Endodermal cell (in vitro differentiated cells): ENCODE measurements at regions not wholly inside any gene's neighbourhood (a gene's known extent, or its start where the extent isn't known, plus 50 kb on each side); places are given as distances from the start of the nearest gene placed in this dataset.

Source experiments
- DNase-seq: peaks from one replicate; pipeline ENCODE4 v3.0.0-alpha.2; 2017
- H3K27ac ChIP-seq: 2 replicates; pipeline ENCODE4 v1.5.1; 2013; ENCODE audit warnings: mild to moderate bottlenecking, low read depth, low read length, moderate library complexity
- H3K27me3 ChIP-seq: 2 replicates; pipeline ENCODE4 v1.6.1; 2013; ENCODE audit warnings: mild to moderate bottlenecking, low read length, moderate library complexity; ENCODE audit not compliant: insufficient read depth, control insufficient read depth, poor library complexity, severe bottlenecking
- H3K36me3 ChIP-seq: 2 replicates; pipeline ENCODE4 v1.7.0; 2013; ENCODE audit warnings: mild to moderate bottlenecking, low read length, moderate library complexity; ENCODE audit not compliant: control insufficient read depth, insufficient read depth
- H3K4me1 ChIP-seq: one replicate; pipeline ENCODE4 v1.7.0; 2013; ENCODE audit warnings: low read length; ENCODE audit not compliant: control insufficient read depth, insufficient read depth
- H3K4me3 ChIP-seq: 2 replicates; pipeline ENCODE4 v1.5.1; 2013; ENCODE audit warnings: mild to moderate bottlenecking, low read length, moderate library complexity
- H3K9ac ChIP-seq: 2 replicates; pipeline ENCODE4 v1.6.1; 2013; ENCODE audit warnings: mild to moderate bottlenecking, low read length, moderate library complexity; ENCODE audit not compliant: poor library complexity, severe bottlenecking; ENCODE audit errors: extremely low read depth
- H3K9me3 ChIP-seq: 2 replicates; pipeline ENCODE4 v1.6.1; 2013; ENCODE audit warnings: mild to moderate bottlenecking, low read length, moderate library complexity; ENCODE audit not compliant: control insufficient read depth
- H3K27ac Mint-ChIP-seq: 2 replicates; pipeline ENCODE4 v1.8.0; 2020; ENCODE audit warnings: mixed read lengths
- H3K27me3 Mint-ChIP-seq: 2 replicates; pipeline ENCODE4 v1.8.0; 2021; ENCODE audit warnings: mild to moderate bottlenecking, mixed read lengths; ENCODE audit not compliant: insufficient read depth
- H3K36me3 Mint-ChIP-seq: 2 replicates; pipeline ENCODE4 v1.8.0; 2020; ENCODE audit warnings: low read depth, mixed read lengths
- H3K4me1 Mint-ChIP-seq: 2 replicates; pipeline ENCODE4 v1.8.0; 2020; ENCODE audit warnings: mixed read lengths
- H3K4me3 Mint-ChIP-seq: 2 replicates; pipeline ENCODE4 v1.8.0; 2020; ENCODE audit warnings: mild to moderate bottlenecking, moderate library complexity, mixed read lengths
- H3K9me3 Mint-ChIP-seq: 2 replicates; pipeline ENCODE4 v1.8.0; 2020; ENCODE audit warnings: mild to moderate bottlenecking, mixed read lengths
- WGBS, 2 experiments: methylation state at CpG; one replicate each; pipeline versions ENCODE4 v1.1.5 to v1.1.7; 2013; ENCODE audit warnings: missing lambda C conversion rate in 2 of 2, mixed read lengths in 1 of 2; ENCODE audit not compliant: insufficient coverage in 1 of 2, insufficient read length in 1 of 2; 5-methylcytosine and 5-hydroxymethylcytosine counted together
- TF ChIP-seq, protein P1 (sequence below): fragments of 200-600 bp; sonication (generic); conservative IDR thresholded peaks from 2 replicates; pipeline ENCODE4 v1.5.0; 2021; ENCODE audit warnings: antibody characterized with exemption, mild to moderate bottlenecking

DNA sequence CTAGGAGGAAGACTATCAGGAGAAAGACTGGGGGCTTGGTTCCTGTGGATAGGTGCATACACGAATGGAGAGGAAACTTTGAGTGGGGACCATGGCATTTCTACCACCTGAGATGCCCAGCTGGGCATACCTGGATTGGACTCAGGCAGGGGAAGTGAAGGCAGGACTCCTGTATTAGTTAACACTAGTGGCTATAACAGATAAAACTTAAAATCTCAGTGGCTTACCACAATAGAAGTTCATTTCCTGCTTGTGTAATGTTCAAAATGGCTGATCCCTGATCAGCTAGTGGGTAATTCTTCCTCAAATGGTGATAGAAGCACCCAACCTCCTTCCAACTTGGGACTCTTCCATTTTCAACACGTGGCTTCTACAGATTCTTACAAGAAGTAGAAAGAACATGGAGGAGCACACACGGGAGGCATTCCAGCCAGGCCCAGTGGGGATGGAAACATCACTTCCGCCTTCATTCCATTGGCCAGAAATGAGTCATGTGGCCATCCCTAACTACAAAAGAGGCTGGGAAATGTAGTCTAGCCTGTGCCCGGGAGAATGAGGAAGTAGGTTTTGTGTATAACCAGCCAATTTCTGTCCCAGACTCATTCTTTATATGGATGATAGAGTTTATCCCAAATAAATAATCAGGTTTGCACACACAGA is 112.1 kb downstream of the UTP18 start:
- Histone ChIP-seq H3K4me3 (no peak overlapping the region), H3K9me3 (no peaks in the 10 kb centered on the region), H3K27me3 (no peaks in the 10 kb centered on the region), H3K27ac (peak overlapping the region; percentile 49), H3K4me1 (no peaks in the 10 kb centered on the region), H3K36me3 (no peaks in the 10 kb centered on the region), H3K9ac (no peak overlapping the region)
- WGBS, 2 experiments, result 74 to 100% methylated on average over 1 to 5 of the region's 5 CpGs
- TF ChIP-seq, protein P1, sequence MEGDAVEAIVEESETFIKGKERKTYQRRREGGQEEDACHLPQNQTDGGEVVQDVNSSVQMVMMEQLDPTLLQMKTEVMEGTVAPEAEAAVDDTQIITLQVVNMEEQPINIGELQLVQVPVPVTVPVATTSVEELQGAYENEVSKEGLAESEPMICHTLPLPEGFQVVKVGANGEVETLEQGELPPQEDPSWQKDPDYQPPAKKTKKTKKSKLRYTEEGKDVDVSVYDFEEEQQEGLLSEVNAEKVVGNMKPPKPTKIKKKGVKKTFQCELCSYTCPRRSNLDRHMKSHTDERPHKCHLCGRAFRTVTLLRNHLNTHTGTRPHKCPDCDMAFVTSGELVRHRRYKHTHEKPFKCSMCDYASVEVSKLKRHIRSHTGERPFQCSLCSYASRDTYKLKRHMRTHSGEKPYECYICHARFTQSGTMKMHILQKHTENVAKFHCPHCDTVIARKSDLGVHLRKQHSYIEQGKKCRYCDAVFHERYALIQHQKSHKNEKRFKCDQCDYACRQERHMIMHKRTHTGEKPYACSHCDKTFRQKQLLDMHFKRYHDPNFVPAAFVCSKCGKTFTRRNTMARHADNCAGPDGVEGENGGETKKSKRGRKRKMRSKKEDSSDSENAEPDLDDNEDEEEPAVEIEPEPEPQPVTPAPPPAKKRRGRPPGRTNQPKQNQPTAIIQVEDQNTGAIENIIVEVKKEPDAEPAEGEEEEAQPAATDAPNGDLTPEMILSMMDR, result no peak
- Mint-ChIP-seq H3K4me1 (peaks cover 8% of the 10 kb centered on the region), H3K4me3 (no peak overlapping the region), H3K27ac (peak overlapping the region; percentile 75), H3K27me3 (peaks cover 3% of the 10 kb centered on the region), H3K36me3 (no peaks in the 10 kb centered on the region), H3K9me3 (peaks cover 1% of the 10 kb centered on the region)
- peak; percentile 86 for DNase-seq

DNA sequence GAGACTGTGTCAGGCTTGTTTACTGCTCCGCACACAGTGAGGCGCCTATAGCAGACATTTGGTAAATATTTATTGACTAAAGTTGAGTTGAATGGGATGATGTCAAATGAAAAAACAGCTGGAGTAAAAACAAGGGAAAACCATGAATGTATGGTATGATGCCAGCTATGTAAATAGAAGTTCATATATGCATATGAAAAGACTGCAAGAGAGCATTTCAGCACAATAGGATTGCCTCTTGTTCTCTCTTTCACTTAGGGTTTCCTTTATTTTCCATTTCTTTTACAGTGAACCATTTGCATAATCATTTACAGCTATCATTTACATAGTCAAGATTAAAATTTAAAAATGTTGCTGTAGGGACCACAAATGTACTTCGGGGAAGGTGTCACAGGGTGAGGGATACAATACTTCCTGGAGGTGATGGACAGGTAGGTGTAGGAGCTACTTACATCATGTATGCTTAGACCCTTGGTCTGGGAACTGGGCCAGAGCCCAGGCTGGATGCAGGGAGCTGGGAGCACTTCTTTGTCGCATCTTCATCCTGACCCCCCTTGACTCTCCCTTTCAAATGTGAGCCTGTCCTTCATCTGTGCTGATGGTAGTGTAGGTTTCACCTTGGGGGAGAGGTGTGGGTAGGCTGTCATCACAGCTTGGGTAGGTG is 113.3 kb downstream of the UTP18 start:
- H3K36me3 ChIP-seq, result no peaks in the 10 kb centered on the region
- H3K4me1 ChIP-seq, result no peaks in the 10 kb centered on the region
- H3K27me3 Mint-ChIP-seq, result peaks cover 8% of the 10 kb centered on the region
- no peaks in the 10 kb centered on the region for H3K36me3 Mint-ChIP-seq
- TF ChIP-seq, protein P1, result no peak
- H3K27ac Mint-ChIP-seq, result peak overlapping the region; percentile 19
- peaks cover 4% of the 10 kb centered on the region for H3K9me3 Mint-ChIP-seq
- 79 to 100% methylated on average over 2 to 3 of the region's 4 CpGs for WGBS, 2 experiments
- no peaks in the 10 kb centered on the region for H3K9me3 ChIP-seq
- H3K9ac ChIP-seq, result no peak overlapping the region
- peak; percentile 59 for DNase-seq
- H3K4me3 Mint-ChIP-seq, result no peak overlapping the region
- no peak overlapping the region for H3K4me3 ChIP-seq
- no peak overlapping the region for H3K27ac ChIP-seq
- peaks cover 8% of the 10 kb centered on the region for H3K4me1 Mint-ChIP-seq
- no peaks in the 10 kb centered on the region for H3K27me3 ChIP-seq

DNA sequence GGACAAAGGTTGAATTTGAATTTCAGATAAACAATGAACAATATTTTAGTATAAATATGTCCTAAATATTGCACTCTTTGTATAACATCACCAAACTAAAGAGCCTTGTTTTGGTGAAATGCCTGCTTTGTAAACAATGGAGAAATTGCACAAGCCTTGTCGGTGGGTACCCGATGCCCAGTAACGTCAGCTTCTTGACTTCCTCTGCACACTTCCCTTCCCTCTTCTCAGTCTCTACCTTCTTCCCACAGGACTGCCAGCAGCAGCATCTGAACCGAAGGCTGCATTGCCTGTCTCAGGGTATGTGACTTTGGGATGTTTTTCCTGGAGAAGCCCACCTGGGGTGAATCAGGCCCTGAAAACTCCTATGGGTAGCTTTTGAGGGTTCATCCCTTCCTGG is 113.9 kb downstream of the UTP18 start:
- Mint-ChIP-seq H3K27ac (no peak overlapping the region), H3K27me3 (peaks cover 8% of the 10 kb centered on the region)
- WGBS, 2 experiments, result 97 to 100% methylated on average over 1 to 4 of the region's 4 CpGs

More for the DNA sequence above, 113.9 kb downstream of the UTP18 start:
- Histone ChIP-seq H3K4me1 (no peaks in the 10 kb centered on the region), H3K36me3 (no peaks in the 10 kb centered on the region), H3K4me3 (no peak overlapping the region), H3K27me3 (no peaks in the 10 kb centered on the region), H3K9me3 (no peaks in the 10 kb centered on the region), H3K27ac (no peak overlapping the region), H3K9ac (no peak overlapping the region)
- TF ChIP-seq, protein P1, result no peak
- H3K4me3 Mint-ChIP-seq, result no peak overlapping the region
- peaks cover 4% of the 10 kb centered on the region for H3K9me3 Mint-ChIP-seq
- DNase-seq, result no peak
- H3K4me1 Mint-ChIP-seq, result peaks cover 8% of the 10 kb centered on the region
- H3K36me3 Mint-ChIP-seq, result no peaks in the 10 kb centered on the region
